ENCODE measurements at regions not wholly inside any gene's neighbourhood (a gene's known extent, or its start where the extent isn't known, plus 50 kb on each side); places are given as distances from the start of the nearest gene placed in this dataset.

DNA sequence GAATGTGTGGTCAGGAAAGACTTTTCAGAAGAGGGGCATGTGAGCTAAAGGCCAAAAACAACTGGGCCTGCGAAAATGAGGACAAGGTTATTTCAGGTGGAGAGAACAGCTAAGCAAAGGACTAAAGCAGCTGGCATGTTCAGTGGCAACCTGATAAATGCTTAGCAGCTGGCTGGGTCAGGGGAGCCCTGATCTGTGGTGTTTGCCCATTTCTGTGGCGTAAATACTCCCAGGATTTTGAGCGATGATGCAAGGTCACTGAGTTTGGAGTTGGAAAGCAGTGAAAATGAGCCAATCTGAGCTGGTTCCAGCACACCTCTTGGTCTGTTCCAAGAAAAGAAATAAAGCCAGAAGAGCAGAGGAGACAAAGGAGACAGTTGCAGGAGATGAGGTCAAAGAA is 704.3 kb downstream of the UQCRFS1 start:
- intact Hi-C loops (cut with micrococcal nuclease), result no loop called here
- ATAC-seq (no peak), DNase-seq (no peak)
- ChIA-PET POLR2A (no interaction called here), CTCF (no interaction called here)
- H3K9me3 Mint-ChIP-seq, result no peaks in the 10 kb centered on the region
- no peak overlapping the region for H3K27ac Mint-ChIP-seq
- H3K4me3 Mint-ChIP-seq, result no peak overlapping the region
- peaks cover 2% of the 10 kb centered on the region for H3K4me1 Mint-ChIP-seq (ENCODE audit: low read depth)
- H3K36me3 Mint-ChIP-seq (ENCODE audit: low read depth), result no peaks in the 10 kb centered on the region
- H3K27me3 Mint-ChIP-seq, result peaks cover 2% of the 10 kb centered on the region
- TF ChIP-seq, protein P1, sequence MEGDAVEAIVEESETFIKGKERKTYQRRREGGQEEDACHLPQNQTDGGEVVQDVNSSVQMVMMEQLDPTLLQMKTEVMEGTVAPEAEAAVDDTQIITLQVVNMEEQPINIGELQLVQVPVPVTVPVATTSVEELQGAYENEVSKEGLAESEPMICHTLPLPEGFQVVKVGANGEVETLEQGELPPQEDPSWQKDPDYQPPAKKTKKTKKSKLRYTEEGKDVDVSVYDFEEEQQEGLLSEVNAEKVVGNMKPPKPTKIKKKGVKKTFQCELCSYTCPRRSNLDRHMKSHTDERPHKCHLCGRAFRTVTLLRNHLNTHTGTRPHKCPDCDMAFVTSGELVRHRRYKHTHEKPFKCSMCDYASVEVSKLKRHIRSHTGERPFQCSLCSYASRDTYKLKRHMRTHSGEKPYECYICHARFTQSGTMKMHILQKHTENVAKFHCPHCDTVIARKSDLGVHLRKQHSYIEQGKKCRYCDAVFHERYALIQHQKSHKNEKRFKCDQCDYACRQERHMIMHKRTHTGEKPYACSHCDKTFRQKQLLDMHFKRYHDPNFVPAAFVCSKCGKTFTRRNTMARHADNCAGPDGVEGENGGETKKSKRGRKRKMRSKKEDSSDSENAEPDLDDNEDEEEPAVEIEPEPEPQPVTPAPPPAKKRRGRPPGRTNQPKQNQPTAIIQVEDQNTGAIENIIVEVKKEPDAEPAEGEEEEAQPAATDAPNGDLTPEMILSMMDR (IDR thresholded peaks at IDR 0.05), result no peak

DNA sequence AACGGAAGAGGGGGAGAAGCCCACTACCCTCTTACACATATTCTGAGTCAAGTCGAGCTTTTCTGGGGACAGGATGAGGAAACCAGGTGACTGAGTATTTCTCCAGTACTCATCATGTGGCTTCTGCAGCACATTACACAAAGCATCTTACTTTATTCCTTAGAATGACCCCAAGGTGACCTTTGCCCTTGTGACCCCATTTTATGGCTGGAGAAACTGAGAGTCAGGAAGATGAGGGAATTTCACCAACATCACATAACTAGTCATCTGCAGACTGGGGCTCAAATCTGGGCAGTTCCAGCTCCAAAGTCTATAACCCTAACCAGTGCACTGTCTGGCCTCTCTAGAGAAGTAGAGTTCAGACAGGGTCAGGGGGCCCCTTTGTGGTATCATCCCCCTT is 707.0 kb downstream of the UQCRFS1 start:
- intact Hi-C loops (cut with micrococcal nuclease), result no loop called here
- ChIA-PET CTCF (interaction anchor here (1.3 kb wide), 1 partner anchor 8 kb away, joined by 3 read pairs; no protein-coding TSS in a partner anchor), POLR2A (interaction anchor here (0.5 kb wide), 1 partner anchor 985 kb away, joined by 3 read pairs; no protein-coding TSS in a partner anchor)

DNA sequence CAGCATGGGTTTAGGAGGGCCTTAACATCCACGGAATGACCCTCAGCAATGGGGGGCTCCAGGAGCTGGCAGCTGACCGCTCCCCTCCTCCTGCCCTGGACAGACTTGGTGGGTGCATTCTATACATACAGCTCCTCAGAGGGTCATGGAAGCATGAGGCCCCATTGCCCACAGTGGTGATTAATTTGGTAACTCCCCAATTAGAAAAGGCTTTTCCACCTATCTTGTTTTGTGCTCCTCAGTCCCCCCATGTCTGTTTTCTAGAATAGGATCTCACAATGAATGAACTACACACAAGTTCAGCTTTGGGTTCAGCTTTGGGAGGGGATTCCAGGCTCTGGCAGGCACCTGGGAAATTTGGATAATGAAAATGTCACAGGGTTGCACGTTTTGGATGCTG is 707.8 kb downstream of the UQCRFS1 start:
- Mint-ChIP-seq H3K36me3 (ENCODE audit: low read depth) (no peaks in the 10 kb centered on the region), H3K4me3 (no peak overlapping the region), H3K4me1 (ENCODE audit: low read depth) (peaks cover 19% of the 10 kb centered on the region), H3K9me3 (no peaks in the 10 kb centered on the region), H3K27me3 (peaks cover 2% of the 10 kb centered on the region), H3K27ac (no peak overlapping the region)
- ChIA-PET CTCF (interaction anchor here (1.3 kb wide), 1 partner anchor 9 kb away, joined by 3 read pairs; no protein-coding TSS in a partner anchor), POLR2A (no interaction called here)
- TF ChIP-seq, protein P1 (IDR thresholded peaks at IDR 0.05), result no peak
- ATAC-seq (no peak), DNase-seq (no peak)
- intact Hi-C loops (cut with micrococcal nuclease), result no loop called here

More for the DNA sequence above, 707.0 kb downstream of the UQCRFS1 start:
- H3K4me3 Mint-ChIP-seq, result no peak overlapping the region
- peaks cover 2% of the 10 kb centered on the region for H3K27me3 Mint-ChIP-seq
- no peaks in the 10 kb centered on the region for H3K9me3 Mint-ChIP-seq
- DNase-seq (no peak), ATAC-seq (no peak)
- peaks cover 16% of the 10 kb centered on the region for H3K4me1 Mint-ChIP-seq (ENCODE audit: low read depth)
- no peaks in the 10 kb centered on the region for H3K36me3 Mint-ChIP-seq (ENCODE audit: low read depth)
- H3K27ac Mint-ChIP-seq, result no peak overlapping the region
- TF ChIP-seq, protein P1 (IDR thresholded peaks at IDR 0.05), result no peak

GRCh38 chr19:28504727-28505126 is 708.2 kb downstream of the UQCRFS1 start:
- CTCF ChIA-PET, result interaction anchor here (1.3 kb wide), 1 partner anchor 10 kb away, joined by 3 read pairs; no protein-coding TSS in a partner anchor
- intact Hi-C loops (cut with micrococcal nuclease), result no loop called here
- Mint-ChIP-seq H3K4me3 (no peak overlapping the region), H3K36me3 (ENCODE audit: low read depth) (no peaks in the 10 kb centered on the region), H3K27ac (no peak overlapping the region), H3K27me3 (peaks cover under 1% of the 10 kb centered on the region), H3K9me3 (no peaks in the 10 kb centered on the region), H3K4me1 (ENCODE audit: low read depth) (peaks cover 21% of the 10 kb centered on the region)
- POLR2A ChIA-PET, result no interaction called here
- no peak for DNase-seq
- TF ChIP-seq, protein P1 (IDR thresholded peaks at IDR 0.05), result no peak
- no peak for ATAC-seq

GRCh38 chr19:28504139-28504538 is 708.8 kb downstream of the UQCRFS1 start:
- H3K4me3 Mint-ChIP-seq, result no peak overlapping the region
- ChIA-PET POLR2A (no interaction called here), CTCF (no interaction called here)
- ATAC-seq (no peak), DNase-seq (no peak)
- no peaks in the 10 kb centered on the region for H3K36me3 Mint-ChIP-seq (ENCODE audit: low read depth)
- H3K4me1 Mint-ChIP-seq (ENCODE audit: low read depth), result peaks cover 22% of the 10 kb centered on the region
- no peak overlapping the region for H3K27ac Mint-ChIP-seq
- TF ChIP-seq, protein P1 (IDR thresholded peaks at IDR 0.05), result no peak
- H3K9me3 Mint-ChIP-seq, result no peaks in the 10 kb centered on the region
- intact Hi-C loops (cut with micrococcal nuclease), result no loop called here
- no peaks in the 10 kb centered on the region for H3K27me3 Mint-ChIP-seq

Data from activated CD8-positive, alpha-beta T cell treated with anti-CD3 and anti-CD28 coated beads for 36 hours (primary cell).